Neural progenitor cell (in vitro differentiated cells): ENCODE measurements at regions not wholly inside any gene's neighbourhood (a gene's known extent, or its start where the extent isn't known, plus 50 kb on each side); places are given as distances from the start of the nearest gene placed in this dataset.

Source experiments
- CTCF ChIP-seq: fragments of 200-600 bp; sonication (generic); IDR thresholded peaks from 2 replicates; pipeline ENCODE4 v1.5.1; 2017; ENCODE audit warnings: antibody characterized with exemption, mild to moderate bottlenecking
- EZH2 ChIP-seq: fragments of 200-600 bp; sonication (generic); IDR thresholded peaks from 2 replicates; pipeline ENCODE4 v1.6.1; 2017; ENCODE audit warnings: antibody characterized with exemption, mild to moderate bottlenecking, moderate library complexity
- EZH2phosphoT487 ChIP-seq: fragments of 200-600 bp; sonication (generic); IDR thresholded peaks from 2 replicates; pipeline ENCODE4 v1.6.1; 2017; ENCODE audit warnings: antibody characterized with exemption

GRCh38 chr4:169330811-169331210, 60.1 kb upstream of the SH3RF1 start:
- no peak for TF ChIP-seq CTCF
- TF ChIP-seq EZH2, result no peak
- no peak for TF ChIP-seq EZH2phosphoT487
